ENCODE measurements at regions not wholly inside any gene's neighbourhood (a gene's known extent, or its start where the extent isn't known, plus 50 kb on each side); places are given as distances from the start of the nearest gene placed in this dataset.

DNA sequence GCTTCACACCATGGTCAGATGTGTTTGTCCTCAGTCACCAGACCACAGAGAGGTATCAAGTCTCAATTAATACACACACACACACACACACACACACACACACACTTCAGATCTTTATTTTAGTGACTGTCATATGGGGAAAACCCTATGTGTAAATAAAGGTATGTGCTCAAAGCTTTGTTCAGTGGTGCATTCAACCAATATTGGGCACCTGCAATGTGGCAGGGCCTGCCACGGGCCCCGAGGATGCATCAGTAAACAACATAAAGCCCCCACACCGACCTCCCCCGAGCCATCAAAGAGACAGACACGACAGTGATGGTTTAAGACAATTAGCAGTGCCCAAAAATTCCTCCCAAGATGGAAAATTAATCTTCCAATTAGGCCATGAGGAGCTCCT, 51.6 kb downstream of the SHANK2 start:
- TF ChIP-seq, protein P1, sequence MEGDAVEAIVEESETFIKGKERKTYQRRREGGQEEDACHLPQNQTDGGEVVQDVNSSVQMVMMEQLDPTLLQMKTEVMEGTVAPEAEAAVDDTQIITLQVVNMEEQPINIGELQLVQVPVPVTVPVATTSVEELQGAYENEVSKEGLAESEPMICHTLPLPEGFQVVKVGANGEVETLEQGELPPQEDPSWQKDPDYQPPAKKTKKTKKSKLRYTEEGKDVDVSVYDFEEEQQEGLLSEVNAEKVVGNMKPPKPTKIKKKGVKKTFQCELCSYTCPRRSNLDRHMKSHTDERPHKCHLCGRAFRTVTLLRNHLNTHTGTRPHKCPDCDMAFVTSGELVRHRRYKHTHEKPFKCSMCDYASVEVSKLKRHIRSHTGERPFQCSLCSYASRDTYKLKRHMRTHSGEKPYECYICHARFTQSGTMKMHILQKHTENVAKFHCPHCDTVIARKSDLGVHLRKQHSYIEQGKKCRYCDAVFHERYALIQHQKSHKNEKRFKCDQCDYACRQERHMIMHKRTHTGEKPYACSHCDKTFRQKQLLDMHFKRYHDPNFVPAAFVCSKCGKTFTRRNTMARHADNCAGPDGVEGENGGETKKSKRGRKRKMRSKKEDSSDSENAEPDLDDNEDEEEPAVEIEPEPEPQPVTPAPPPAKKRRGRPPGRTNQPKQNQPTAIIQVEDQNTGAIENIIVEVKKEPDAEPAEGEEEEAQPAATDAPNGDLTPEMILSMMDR (IDR thresholded peaks at IDR 0.05): no peak
- TF ChIP-seq ZFX (IDR thresholded peaks at IDR 0.05; ENCODE audit: borderline replicate concordance): no peak

Data from 22Rv1 (cell line).